Ishikawa (cell line): ENCODE measurements at regions not wholly inside any gene's neighbourhood (a gene's known extent, or its start where the extent isn't known, plus 50 kb on each side); places are given as distances from the start of the nearest gene placed in this dataset.

Experiments used
- NFIC ChIP-seq: IDR thresholded peaks from 2 replicates; pipeline ENCODE4 v1.6.1; 2012
- REST ChIP-seq: IDR thresholded peaks from 2 replicates; pipeline ENCODE4 v1.6.1; 2012; ENCODE audit warnings: low read depth, mild to moderate bottlenecking
- TEAD4 ChIP-seq: IDR thresholded peaks from 2 replicates; pipeline ENCODE4 v1.6.1; 2012
- YY1 ChIP-seq: IDR thresholded peaks from 2 replicates; pipeline ENCODE4 v1.6.1; 2012; ENCODE audit warnings: low read depth
- TF ChIP-seq, protein P1 (sequence below): IDR thresholded peaks from 2 replicates; pipeline ENCODE4 v1.6.1; 2012

DNA sequence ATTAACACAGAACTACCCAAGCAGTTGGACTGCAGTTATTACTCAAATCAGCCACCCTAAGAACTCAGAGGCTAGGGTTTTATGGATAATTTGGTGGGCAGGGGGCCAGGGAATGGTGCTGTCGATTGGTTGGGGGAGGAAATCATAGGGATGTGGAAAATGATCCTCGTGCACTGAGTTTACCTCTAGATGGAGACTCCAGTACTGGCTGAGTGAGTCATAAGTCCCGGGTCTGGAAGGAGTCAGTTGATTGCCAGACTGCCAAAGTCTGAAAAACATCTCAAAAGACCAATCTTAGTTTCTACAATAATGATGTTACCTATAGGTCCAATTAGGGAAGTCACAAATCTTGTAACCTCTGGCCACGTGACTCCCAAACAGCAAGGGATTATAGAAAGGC, 257.5 kb upstream of the PRMT6 start:
- TF ChIP-seq YY1 (no peak), NFIC (no peak), TEAD4 (no peak), REST (no peak)
- TF ChIP-seq, protein P1, sequence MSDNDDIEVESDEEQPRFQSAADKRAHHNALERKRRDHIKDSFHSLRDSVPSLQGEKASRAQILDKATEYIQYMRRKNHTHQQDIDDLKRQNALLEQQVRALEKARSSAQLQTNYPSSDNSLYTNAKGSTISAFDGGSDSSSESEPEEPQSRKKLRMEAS = no peak
